Caco-2 (cell line): ENCODE measurements at regions not wholly inside any gene's neighbourhood (a gene's known extent, or its start where the extent isn't known, plus 50 kb on each side); places are given as distances from the start of the nearest gene placed in this dataset.

Experiments
- BruUV-seq: library from RNA; stranded (reverse); fragments of 400-500 nt; replicated peaks from 2 replicates; lab custom pipeline; 2021; lab: Mats Ljungman, UMichigan
- CTCF ChIA-PET: fragments of 300-600 bp; sonication (Branson Sonifier 250); formaldehyde crosslinking; loops from one replicate; lab custom pipeline; 2022; ENCODE audit warnings: antibody characterized with exemption; lab: Charles Lee
- POLR2A ChIA-PET: fragments of 300-600 bp; sonication (Branson Sonifier 250); formaldehyde crosslinking; loops from one replicate; lab custom pipeline; 2022; ENCODE audit warnings: antibody characterized with exemption; lab: Charles Lee
- DNase-seq, 2 experiments: peaks; one replicate each; pipeline versions ENCODE4 v3.0.0 to v3.0.0-alpha.2; 2020 to 2022
- H3K27me3 ChIP-seq: replicated peaks from 2 replicates; pipeline ENCODE4 v1.6.0; 2011; ENCODE audit warnings: low read length; ENCODE audit not compliant: control insufficient read depth, insufficient read depth
- H3K36me3 ChIP-seq: 2 replicates; pipeline ENCODE4 v1.5.1; 2011; ENCODE audit warnings: low read length; ENCODE audit not compliant: control insufficient read depth, insufficient read depth
- H3K4me1 ChIP-seq: fragments of 250-450 bp; sonication (Bioruptor Pico); 2 replicates; pipeline ENCODE4 v1.5.1; 2020; ENCODE audit warnings: mild to moderate bottlenecking
- H3K4me3 ChIP-seq: 2 replicates; pipeline ENCODE4 v1.5.1; 2011; ENCODE audit warnings: low read depth, mild to moderate bottlenecking, control low read depth, low read length
- H3K9me3 ChIP-seq: fragments of 250-450 bp; sonication (Bioruptor Pico); 2 replicates; pipeline ENCODE4 v1.5.1; 2020; ENCODE audit warnings: mild to moderate bottlenecking, moderate library complexity
- H3K27ac Mint-ChIP-seq: one replicate; pipeline ENCODE4 v1.8.0; 2022; ENCODE audit warnings: mixed read lengths; ENCODE audit not compliant: unreplicated experiment
- H3K27me3 Mint-ChIP-seq: one replicate; pipeline ENCODE4 v1.8.0; 2022; ENCODE audit warnings: mixed read lengths; ENCODE audit not compliant: insufficient read depth, unreplicated experiment
- H3K36me3 Mint-ChIP-seq: one replicate; pipeline ENCODE4 v1.8.0; 2022; ENCODE audit warnings: mild to moderate bottlenecking, mixed read lengths; ENCODE audit not compliant: insufficient read depth, unreplicated experiment
- H3K4me1 Mint-ChIP-seq: one replicate; pipeline ENCODE4 v1.8.0; 2022; ENCODE audit warnings: low read depth, mixed read lengths; ENCODE audit not compliant: unreplicated experiment
- H3K4me3 Mint-ChIP-seq: one replicate; pipeline ENCODE4 v1.8.0; 2022; ENCODE audit warnings: mild to moderate bottlenecking, moderate library complexity, mixed read lengths; ENCODE audit not compliant: unreplicated experiment
- H3K9me3 Mint-ChIP-seq: one replicate; pipeline ENCODE4 v1.8.0; 2022; ENCODE audit warnings: mixed read lengths; ENCODE audit not compliant: unreplicated experiment
- CTCF ChIP-seq, 2 experiments: fragments of 200-600 bp in 1 of 2; IDR thresholded peaks; 1 replicate in 1 of 2; 2 replicates in 1 of 2; pipeline versions ENCODE4 v1.5.1 to v1.8.0; 2011 to 2022; ENCODE audit warnings: antibody characterized with exemption in 1 of 2, control low read depth in 1 of 2, inconsistent platforms in 1 of 2, low read depth in 1 of 2, low read length in 1 of 2, mild to moderate bottlenecking in 1 of 2, moderate library complexity in 1 of 2; ENCODE audit not compliant: insufficient read depth in 1 of 2, severe bottlenecking in 1 of 2, unreplicated experiment in 1 of 2
- intact Hi-C: fragments of 100-400 bp; cut with micrococcal nuclease; formaldehyde crosslinking; loops from one replicate; pipeline ENCODE4 v1.10.0; 2022; ENCODE audit not compliant: unreplicated experiment

DNA sequence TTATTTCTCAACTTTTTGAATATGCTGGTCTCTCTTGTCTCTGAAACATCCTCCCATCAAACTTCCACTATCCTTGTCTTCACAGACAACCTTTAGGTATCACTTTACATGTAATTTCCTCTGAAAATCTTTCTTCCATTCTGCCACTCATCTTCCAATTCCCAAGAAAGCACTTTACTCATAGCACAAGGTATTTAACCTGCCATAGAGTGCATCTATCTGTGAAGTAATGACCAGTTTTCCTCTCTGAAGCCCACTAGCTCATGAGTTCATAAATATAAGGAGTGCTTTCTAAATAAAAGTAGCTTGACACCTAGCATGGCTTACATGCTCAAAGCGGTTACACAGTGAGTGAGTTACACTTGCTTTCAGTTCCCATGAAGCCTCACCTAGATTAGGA lies 160.7 kb upstream of the CMC1 start:
- ChIA-PET POLR2A (no interaction called here), CTCF (no interaction called here)
- Mint-ChIP-seq H3K9me3 (no peaks in the 10 kb centered on the region), H3K4me3 (no peak overlapping the region), H3K36me3 (no peaks in the 10 kb centered on the region), H3K27me3 (peaks cover 3% of the 10 kb centered on the region), H3K4me1 (peaks cover 7% of the 10 kb centered on the region), H3K27ac (no peak overlapping the region)
- DNase-seq: no peak
- Histone ChIP-seq H3K4me3 (no peak overlapping the region), H3K27me3 (no peaks in the 10 kb centered on the region), H3K9me3 (no peaks in the 10 kb centered on the region), H3K4me1 (peaks cover 10% of the 10 kb centered on the region), H3K36me3 (no peaks in the 10 kb centered on the region)
- TF ChIP-seq CTCF (IDR thresholded peaks at IDR 0.05; ENCODE audit: insufficient read depth in 1 of 2, low read depth in 1 of 2, low read length in 1 of 2, severe bottlenecking in 1 of 2, unreplicated experiment in 1 of 2): no peak
- intact Hi-C loops: no loop called here
- no TSS peak for BruUV-seq

DNA sequence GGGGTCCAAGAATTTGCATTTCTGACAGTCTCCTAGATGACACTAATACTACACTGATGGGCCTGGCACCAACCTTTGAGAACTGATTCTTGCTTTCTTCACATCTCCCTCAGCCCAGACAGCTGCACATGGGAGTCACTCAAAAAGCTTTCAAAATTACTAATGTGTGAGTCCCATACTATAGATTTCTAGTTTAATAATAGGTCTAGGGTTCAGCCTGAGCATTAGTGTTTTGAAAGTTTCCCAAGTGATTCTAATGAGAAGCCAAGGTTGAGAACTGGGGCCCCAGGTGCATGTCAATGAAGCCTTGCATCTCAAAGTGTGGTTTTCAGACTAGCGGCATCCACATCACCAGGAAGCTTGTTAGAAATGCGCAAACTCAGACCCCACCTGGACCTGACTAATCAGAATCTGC lies 159.9 kb upstream of the CMC1 start:
- Histone ChIP-seq H3K4me3 (no peak overlapping the region), H3K9me3 (no peaks in the 10 kb centered on the region), H3K36me3 (no peaks in the 10 kb centered on the region), H3K27me3 (no peaks in the 10 kb centered on the region), H3K4me1 (peaks cover 2% of the 10 kb centered on the region)
- Mint-ChIP-seq H3K4me3 (no peak overlapping the region), H3K27me3 (peaks cover 3% of the 10 kb centered on the region), H3K36me3 (no peaks in the 10 kb centered on the region), H3K27ac (no peak overlapping the region), H3K9me3 (no peaks in the 10 kb centered on the region), H3K4me1 (no peaks in the 10 kb centered on the region)
- TF ChIP-seq CTCF (IDR thresholded peaks at IDR 0.05; ENCODE audit: insufficient read depth in 1 of 2, low read depth in 1 of 2, low read length in 1 of 2, severe bottlenecking in 1 of 2, unreplicated experiment in 1 of 2): no peak
- DNase-seq: no peak
- ChIA-PET POLR2A (no interaction called here), CTCF (no interaction called here)
- no TSS peak for BruUV-seq
- intact Hi-C loops: no loop called here

DNA sequence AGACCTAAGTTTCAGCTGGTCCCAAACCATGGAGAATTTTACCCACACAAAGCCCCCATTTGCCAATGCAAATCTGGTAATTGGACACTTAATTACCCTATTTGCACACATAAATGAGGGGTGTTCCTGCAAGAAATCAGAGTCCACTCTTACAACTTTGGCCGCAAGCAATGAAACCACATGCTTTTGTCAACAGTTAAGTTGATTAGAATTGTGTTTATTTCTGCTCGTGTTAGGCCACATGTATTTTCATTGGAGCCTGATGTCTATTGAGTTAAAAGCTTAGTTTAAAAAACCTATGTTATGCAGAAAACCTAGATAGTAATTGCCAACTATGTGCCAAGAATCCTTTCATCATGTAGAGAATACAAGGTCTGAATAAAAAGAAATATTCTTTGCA lies 153.8 kb upstream of the CMC1 start:
- intact Hi-C loops: no loop called here
- Mint-ChIP-seq H3K4me3 (no peak overlapping the region), H3K4me1 (no peaks in the 10 kb centered on the region), H3K9me3 (peaks cover 12% of the 10 kb centered on the region), H3K27ac (no peak overlapping the region), H3K27me3 (no peaks in the 10 kb centered on the region), H3K36me3 (no peaks in the 10 kb centered on the region)
- POLR2A ChIA-PET: no interaction called here
- CTCF ChIA-PET: no interaction called here
- Histone ChIP-seq H3K9me3 (no peaks in the 10 kb centered on the region), H3K4me1 (no peaks in the 10 kb centered on the region), H3K4me3 (no peak overlapping the region), H3K36me3 (no peaks in the 10 kb centered on the region), H3K27me3 (no peaks in the 10 kb centered on the region)
- TF ChIP-seq CTCF (IDR thresholded peaks at IDR 0.05; ENCODE audit: insufficient read depth in 1 of 2, low read depth in 1 of 2, low read length in 1 of 2, severe bottlenecking in 1 of 2, unreplicated experiment in 1 of 2): no peak
- BruUV-seq: no TSS peak
- no peak for DNase-seq
